ENCODE measurements at regions not wholly inside any gene's neighbourhood (a gene's known extent, or its start where the extent isn't known, plus 50 kb on each side); places are given as distances from the start of the nearest gene placed in this dataset.
"Not testable (repeated sequence)": the region's sequence is repeated elsewhere in the genome, so short reads cannot be mapped to it uniquely, and the experiment has no call there.

DNA sequence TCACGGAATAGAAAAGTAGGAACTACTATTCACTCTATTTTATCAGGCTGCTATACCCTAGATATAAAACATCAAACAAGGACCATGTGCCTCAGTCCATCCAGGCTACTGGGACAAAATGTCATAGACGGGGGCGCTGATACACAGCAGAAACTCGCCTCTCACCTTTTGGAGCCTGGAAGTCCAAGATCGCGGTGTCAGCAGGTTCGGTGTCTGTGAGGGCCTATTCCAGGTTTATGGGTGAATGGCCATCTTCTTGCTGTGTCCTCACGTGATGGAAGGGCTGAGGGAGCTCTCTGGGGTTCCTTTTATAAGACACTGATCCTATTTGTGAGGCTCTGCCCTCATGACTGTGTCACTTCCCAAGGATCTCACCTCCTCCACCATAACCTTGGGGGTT lies 89.5 kb downstream of the DLL1 start:
- FAIRE-seq (no peak), DNase-seq (ENCODE audit: extremely low spot score, insufficient read length, low read depth) (no peak)

- no peak for FAIRE-seq
- no peak for DNase-seq (ENCODE audit: extremely low spot score, insufficient read length, low read depth)
Measured at GRCh38 chr6:170200458-170200891, 90.4 kb downstream of the DLL1 start.

DNA sequence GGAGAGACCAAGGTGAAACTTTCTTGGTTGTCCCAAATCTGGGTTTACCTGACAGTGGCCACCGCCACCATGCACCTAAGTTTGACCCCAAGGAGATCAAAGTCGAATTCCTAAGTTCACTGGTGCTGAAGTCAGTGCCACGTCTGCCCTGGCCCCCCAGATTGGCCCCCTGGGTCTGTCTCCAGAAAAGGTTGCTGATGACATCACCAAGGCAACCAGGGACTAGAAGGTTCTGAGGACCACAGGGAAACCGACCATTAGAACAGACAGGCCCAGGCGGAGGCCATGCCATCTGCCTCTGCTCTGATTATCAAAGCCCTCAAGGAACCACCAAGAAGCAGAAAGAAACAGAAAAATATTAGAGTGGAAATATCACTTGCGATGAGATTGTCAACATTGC lies 91.2 kb downstream of the DLL1 start:
- DNase-seq (ENCODE audit: extremely low spot score, insufficient read length, low read depth) (no peak), FAIRE-seq (no peak)

DNA sequence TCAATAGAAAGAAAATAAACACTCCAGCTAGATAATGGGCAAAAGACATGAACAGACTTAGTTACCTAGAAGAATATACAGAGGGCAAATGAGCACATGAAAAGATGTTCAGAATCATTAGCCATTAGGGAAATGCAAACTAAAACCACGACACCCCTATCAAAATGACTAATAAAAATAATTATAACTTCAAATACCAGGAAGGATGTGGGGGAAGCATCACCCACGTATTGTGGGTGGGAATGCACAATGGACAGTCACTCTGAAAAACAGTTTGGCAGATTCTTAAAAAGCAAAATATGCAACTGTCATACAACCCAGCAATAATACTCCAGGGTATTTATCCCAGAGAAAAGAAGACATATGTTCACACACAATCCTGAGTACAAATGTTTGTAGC lies 92.6 kb downstream of the DLL1 start:
- no peak for DNase-seq (ENCODE audit: extremely low spot score, insufficient read length, low read depth)
- no peak for FAIRE-seq

GRCh38 chr6:170193326-170193821 lies 97.5 kb downstream of the DLL1 start:
- no peak for FAIRE-seq
- DNase-seq (ENCODE audit: extremely low spot score, insufficient read length, low read depth), result no peak

GRCh38 chr6:170192905-170193304 lies 98.0 kb downstream of the DLL1 start:
- DNase-seq (ENCODE audit: extremely low spot score, insufficient read length, low read depth) (no peak), FAIRE-seq (no peak)

- FAIRE-seq; DNase-seq (ENCODE audit: extremely low spot score, insufficient read length, low read depth): not testable (repeated sequence)
Measured at GRCh38 chr6:170192101-170192500, 98.8 kb downstream of the DLL1 start.

- DNase-seq (ENCODE audit: extremely low spot score, insufficient read length, low read depth), result no peak
- FAIRE-seq, result no peak
Measured at GRCh38 chr6:170190046-170190445, 100.8 kb downstream of the DLL1 start.

DNA sequence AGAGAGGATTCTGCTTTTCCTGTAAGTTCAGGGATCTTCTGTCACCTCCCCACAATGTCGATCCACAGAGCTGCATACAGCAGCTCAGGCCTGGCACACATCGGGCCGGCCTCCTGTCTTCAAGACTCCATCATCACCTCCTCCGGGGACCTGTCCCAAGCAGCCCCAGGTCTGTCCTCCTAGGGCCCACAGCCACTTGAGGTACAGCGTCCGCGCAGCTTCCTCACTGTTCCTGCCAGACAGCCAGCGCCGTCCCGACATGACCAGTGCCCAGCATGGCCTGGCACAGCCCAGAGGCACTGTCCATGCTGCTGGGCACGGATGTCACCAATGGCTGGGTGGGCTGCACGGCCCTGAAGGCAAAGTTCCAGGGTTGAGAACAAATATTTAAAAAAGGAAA lies 101.6 kb downstream of the DLL1 start:
- DNase-seq (ENCODE audit: extremely low spot score, insufficient read length, low read depth) (no peak), FAIRE-seq (no peak)

DNA sequence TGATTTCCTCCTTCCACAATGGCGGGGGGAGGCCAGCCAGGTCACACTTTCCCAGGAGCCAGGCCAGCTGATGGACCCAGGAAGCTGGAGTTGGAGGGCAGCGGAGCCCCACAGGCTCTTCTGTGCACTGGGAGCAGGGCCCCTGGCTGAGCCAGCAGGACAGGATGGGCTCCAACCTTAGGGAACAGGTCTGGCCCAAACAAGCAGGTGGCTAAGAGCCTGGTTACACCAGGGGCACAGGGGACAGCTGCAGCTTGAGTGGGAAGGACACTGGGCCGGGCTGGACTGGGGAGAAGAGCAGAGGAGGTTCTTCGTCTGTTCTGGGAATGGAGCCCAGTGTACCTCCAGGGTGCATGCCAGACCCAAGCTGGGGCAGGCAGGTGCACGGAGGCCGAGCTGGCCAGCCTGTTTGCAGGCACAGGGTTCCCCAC lies 102.3 kb downstream of the DLL1 start:
- DNase-seq (ENCODE audit: extremely low spot score, insufficient read length, low read depth) (no peak), FAIRE-seq (no peak)

DNA sequence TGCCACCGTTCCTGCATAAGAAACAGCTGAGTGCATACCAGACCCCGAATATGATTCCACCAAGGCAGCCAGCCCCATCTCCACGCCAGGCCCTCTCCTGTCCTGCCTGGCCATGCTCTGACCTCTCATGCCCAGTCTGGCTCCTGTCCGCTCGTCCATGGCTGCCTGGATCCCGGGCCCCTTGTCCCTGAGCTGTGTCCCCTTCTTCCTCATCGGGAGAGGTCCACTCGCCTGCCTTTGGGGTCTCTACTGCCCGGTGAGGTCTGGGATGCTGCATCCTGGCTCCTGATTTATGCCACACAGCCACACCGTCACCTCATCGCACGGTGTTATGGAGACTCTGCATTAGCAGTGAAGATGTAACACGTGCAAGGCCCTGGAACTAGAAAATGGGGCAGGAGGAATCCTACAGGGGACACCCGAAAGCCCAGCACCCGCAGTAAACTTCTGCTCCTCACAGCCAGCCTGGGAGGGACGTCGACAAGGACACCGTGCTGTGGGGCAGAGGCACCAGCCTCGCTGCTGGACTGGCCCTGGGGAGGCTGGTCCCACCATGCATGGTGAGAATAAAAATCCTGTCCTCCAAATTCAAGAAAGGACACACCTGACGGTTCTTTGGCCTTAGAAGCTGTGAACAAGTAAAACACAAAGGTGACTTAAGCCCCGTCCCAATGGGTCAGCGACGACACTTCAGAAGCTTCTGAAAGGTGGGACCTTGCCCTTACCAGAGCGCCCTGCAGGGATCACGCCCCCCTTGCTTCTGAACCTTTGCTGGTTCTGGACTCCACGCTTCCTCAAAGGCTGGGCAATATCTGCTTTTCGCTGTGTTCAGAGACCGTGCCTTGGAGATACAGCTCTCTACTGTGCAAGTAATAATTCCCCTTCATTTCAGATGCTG lies 103.0 kb downstream of the DLL1 start:
- DNase-seq (ENCODE audit: extremely low spot score, insufficient read length, low read depth) (no peak), FAIRE-seq (no peak)

- DNase-seq (ENCODE audit: extremely low spot score, insufficient read length, low read depth), result no peak
- FAIRE-seq, result no peak
Measured at GRCh38 chr6:170186941-170187668, 103.8 kb downstream of the DLL1 start.

- FAIRE-seq, result no peak
Measured at GRCh38 chr6:170186006-170186935, 104.6 kb downstream of the DLL1 start.

GRCh38 chr6:170185175-170185978 lies 105.5 kb downstream of the DLL1 start:
- no peak for DNase-seq (ENCODE audit: extremely low spot score, insufficient read length, low read depth)
- no peak for FAIRE-seq

More at GRCh38 chr6:170186006-170186935, 104.6 kb downstream of the DLL1 start:
- DNase-seq (ENCODE audit: extremely low spot score, insufficient read length, low read depth), result no peak

- DNase-seq (ENCODE audit: extremely low spot score, insufficient read length, low read depth), result no peak
- no peak for FAIRE-seq
Measured at GRCh38 chr6:170184316-170184715, 106.6 kb downstream of the DLL1 start.

GRCh38 chr6:170183521-170183920 lies 107.4 kb downstream of the DLL1 start:
- DNase-seq (ENCODE audit: extremely low spot score, insufficient read length, low read depth), result no peak
- no peak for FAIRE-seq

GRCh38 chr6:170182781-170183120 lies 108.1 kb downstream of the DLL1 start:
- DNase-seq (ENCODE audit: extremely low spot score, insufficient read length, low read depth) (no peak), FAIRE-seq (no peak)

GRCh38 chr6:170182093-170182780 lies 108.6 kb downstream of the DLL1 start:
- FAIRE-seq, result no peak
- no peak for DNase-seq (ENCODE audit: extremely low spot score, insufficient read length, low read depth)

GRCh38 chr6:170181338-170181690 lies 109.6 kb downstream of the DLL1 start:
- no peak for DNase-seq (ENCODE audit: extremely low spot score, insufficient read length, low read depth)
- no peak for FAIRE-seq
